HAP-1 (cell line): ENCODE measurements at regions not wholly inside any gene's neighbourhood (a gene's known extent, or its start where the extent isn't known, plus 50 kb on each side); places are given as distances from the start of the nearest gene placed in this dataset.
"Not testable (repeated sequence)": the region's sequence is repeated elsewhere in the genome, so short reads cannot be mapped to it uniquely, and the experiment has no call there.

Experiments used
- DNase-seq, 2 experiments: peaks; one replicate each; pipeline ENCODE4 v3.0.0-alpha.2; 2016 to 2020; ENCODE audit warnings: low spot score in 2 of 2
- H3K27me3 ChIP-seq: fragments of 250-450 bp; sonication (Bioruptor Pico); 2 replicates; pipeline ENCODE4 v1.5.1; 2020; ENCODE audit warnings: low read depth, mild to moderate bottlenecking, moderate library complexity
- H3K36me3 ChIP-seq: fragments of 250-450 bp; sonication (Bioruptor Pico); replicated peaks from 2 replicates; pipeline ENCODE4 v1.5.1; 2020; ENCODE audit warnings: mild to moderate bottlenecking
- H3K4me1 ChIP-seq: fragments of 250-450 bp; sonication (Bioruptor Pico); 2 replicates; pipeline ENCODE4 v1.5.1; 2020; ENCODE audit warnings: mild to moderate bottlenecking
- H3K4me3 ChIP-seq: fragments of 250-450 bp; sonication (Bioruptor Pico); 2 replicates; pipeline ENCODE4 v1.5.1; 2020; ENCODE audit warnings: mild to moderate bottlenecking, moderate library complexity
- H3K9me3 ChIP-seq: fragments of 250-450 bp; sonication (Bioruptor Pico); 2 replicates; pipeline ENCODE4 v1.5.1; 2020; ENCODE audit warnings: mild to moderate bottlenecking, moderate library complexity
- in situ Hi-C: fragments of 300-500 bp; cut with MboI; formaldehyde crosslinking; loops from 3 replicates; pipeline ENCODE4 v1.14.3; 2020; ENCODE audit warnings: low sequenced_read_pairs, inconsistent platforms, mixed read lengths

DNA sequence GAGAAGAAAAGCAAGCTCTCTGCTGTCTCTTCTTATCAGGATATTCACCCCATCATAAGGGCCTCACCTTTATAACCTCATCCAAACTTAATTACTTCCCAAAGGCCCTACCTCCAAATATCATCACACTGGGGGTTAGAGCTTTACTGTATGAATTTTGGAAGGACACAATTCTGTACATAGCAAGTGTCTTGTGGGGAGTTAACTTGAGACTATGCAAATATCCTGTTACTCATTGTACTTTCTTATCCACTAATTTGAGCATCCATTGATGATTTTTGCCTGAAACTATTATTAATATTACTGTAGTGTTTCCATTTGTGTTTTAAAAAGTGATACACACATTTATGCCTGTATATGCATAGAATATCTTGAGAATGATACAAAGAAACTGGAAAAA, 129.1 kb upstream of the IVNS1ABP start:
- H3K4me3 ChIP-seq = no peak overlapping the region
- no peaks in the 10 kb centered on the region for H3K36me3 ChIP-seq
- H3K9me3 ChIP-seq = no peaks in the 10 kb centered on the region
- H3K27me3 ChIP-seq = no peaks in the 10 kb centered on the region
- in situ Hi-C loops = no loop called here
- DNase-seq = no peak
- H3K4me1 ChIP-seq = peaks cover 21% of the 10 kb centered on the region

DNA sequence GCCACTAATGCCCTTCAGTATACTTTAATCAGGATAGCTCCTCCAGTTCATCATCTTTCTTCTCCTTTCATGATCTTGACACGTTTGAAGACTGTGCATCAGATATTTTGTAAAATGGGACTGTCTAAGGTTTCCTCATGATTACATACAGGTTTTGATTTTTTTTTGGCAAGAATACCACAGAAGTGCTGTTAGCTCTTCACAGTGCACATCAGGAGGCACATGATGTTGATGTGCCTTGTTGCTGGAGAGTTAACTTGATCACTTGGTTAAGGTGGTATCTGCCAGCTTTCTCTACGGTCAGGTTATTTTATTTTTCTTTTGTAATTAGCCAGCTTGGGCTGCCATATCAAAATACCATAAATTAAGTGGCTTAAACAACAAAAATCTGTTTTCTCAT, 128.6 kb upstream of the IVNS1ABP start:
- Histone ChIP-seq H3K27me3 (no peaks in the 10 kb centered on the region), H3K9me3 (no peaks in the 10 kb centered on the region), H3K4me3 (no peak overlapping the region), H3K36me3 (no peaks in the 10 kb centered on the region), H3K4me1 (peaks cover 21% of the 10 kb centered on the region)
- in situ Hi-C loops = no loop called here
- no peak for DNase-seq

DNA sequence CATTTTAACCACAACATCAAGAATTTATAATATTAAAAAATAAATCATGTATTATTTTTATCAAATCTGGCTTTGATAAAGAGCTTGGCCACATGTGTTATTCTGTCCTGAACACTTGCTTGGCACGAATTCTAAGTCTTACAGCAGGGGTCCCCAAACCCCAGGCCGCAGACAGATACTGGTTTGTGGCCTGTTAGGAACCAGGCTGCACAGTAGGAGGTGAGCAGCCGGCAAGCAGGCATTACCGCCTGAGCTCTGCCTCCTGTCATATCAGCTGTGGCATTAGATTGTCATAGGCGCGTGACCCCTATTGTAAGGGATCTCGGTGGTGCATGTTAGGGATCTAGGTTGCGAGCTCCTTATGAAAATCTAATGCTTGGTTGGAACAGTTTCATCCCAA, 127.6 kb upstream of the IVNS1ABP start:
- Histone ChIP-seq H3K36me3 (no peaks in the 10 kb centered on the region), H3K27me3 (no peaks in the 10 kb centered on the region), H3K4me3 (no peak overlapping the region), H3K9me3 (no peaks in the 10 kb centered on the region), H3K4me1 (peaks cover 21% of the 10 kb centered on the region)
- in situ Hi-C loops = no loop called here
- no peak for DNase-seq

DNA sequence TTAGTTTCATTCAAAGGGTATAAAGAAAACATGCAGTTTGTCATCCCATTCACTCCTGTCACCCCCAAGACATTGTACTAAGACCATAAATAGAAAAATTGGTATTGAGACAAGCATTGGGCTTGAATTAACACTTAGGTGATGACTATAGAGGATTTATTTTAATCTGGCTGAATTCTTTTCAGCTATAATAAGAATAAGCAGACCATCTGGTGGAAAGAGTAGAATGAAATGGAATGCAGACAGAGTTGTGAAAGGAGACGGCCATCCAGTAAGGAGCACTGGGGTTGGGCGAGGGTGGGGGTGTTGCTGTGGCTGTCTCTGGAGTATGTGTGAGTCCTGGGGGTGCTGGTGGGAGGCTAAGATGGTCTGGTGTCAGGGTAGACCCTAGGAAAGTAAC, 125.0 kb upstream of the IVNS1ABP start:
- in situ Hi-C loops = no loop called here

DNA sequence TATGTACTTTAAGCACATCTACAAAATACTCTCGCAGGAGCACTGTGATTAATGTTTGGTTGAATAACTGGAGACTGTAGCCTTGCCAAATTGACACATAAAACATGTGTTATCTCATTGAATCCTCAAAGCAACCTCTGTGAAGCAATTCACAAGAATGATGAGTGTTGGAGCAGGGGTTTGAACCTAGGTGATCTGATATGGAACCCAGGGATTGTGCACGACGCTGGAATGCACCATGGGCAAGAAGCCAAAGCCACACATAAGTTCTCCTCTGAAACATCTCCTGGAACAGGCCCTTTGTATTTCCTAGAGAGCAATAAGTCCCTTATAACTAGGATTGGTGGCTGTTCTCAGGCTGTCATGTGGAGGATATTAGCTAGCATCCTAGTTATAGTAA, 124.6 kb upstream of the IVNS1ABP start:
- Histone ChIP-seq H3K27me3 (no peaks in the 10 kb centered on the region), H3K4me3 (no peak overlapping the region), H3K36me3 (no peaks in the 10 kb centered on the region), H3K4me1 (peaks cover 11% of the 10 kb centered on the region), H3K9me3 (no peaks in the 10 kb centered on the region)
- DNase-seq = peak; percentile 32 to 54
- in situ Hi-C loops = no loop called here

More for the DNA sequence above, 125.0 kb upstream of the IVNS1ABP start:
- peak; percentile 25 to 42 for DNase-seq
- Histone ChIP-seq H3K27me3 (no peaks in the 10 kb centered on the region), H3K4me1 (peaks cover 11% of the 10 kb centered on the region), H3K9me3 (no peaks in the 10 kb centered on the region), H3K4me3 (no peak overlapping the region), H3K36me3 (no peaks in the 10 kb centered on the region)

DNA sequence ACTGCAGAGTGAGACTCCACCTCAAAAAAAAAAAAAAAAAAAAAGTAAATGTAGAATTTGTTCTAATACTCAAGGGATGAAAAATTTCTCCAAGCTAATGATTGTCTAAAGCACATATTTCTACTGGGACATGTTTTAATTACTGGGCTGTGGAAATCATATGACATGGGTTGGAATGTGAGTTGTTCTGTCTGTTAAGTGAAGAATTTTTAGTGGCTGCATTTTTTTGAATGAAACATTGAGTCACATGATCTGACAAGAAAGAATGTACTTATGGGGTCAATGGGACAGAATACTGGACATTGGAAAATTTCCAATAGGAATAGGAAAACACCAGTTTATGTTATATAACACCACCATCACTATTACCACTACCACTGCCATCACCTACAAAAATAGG, 123.8 kb upstream of the IVNS1ABP start:
- no peak overlapping the region for H3K4me3 ChIP-seq
- peaks cover 11% of the 10 kb centered on the region for H3K4me1 ChIP-seq
- in situ Hi-C loops = no loop called here
- H3K36me3 ChIP-seq = no peaks in the 10 kb centered on the region
- no peak for DNase-seq
- no peaks in the 10 kb centered on the region for H3K27me3 ChIP-seq
- H3K9me3 ChIP-seq = no peaks in the 10 kb centered on the region

DNA sequence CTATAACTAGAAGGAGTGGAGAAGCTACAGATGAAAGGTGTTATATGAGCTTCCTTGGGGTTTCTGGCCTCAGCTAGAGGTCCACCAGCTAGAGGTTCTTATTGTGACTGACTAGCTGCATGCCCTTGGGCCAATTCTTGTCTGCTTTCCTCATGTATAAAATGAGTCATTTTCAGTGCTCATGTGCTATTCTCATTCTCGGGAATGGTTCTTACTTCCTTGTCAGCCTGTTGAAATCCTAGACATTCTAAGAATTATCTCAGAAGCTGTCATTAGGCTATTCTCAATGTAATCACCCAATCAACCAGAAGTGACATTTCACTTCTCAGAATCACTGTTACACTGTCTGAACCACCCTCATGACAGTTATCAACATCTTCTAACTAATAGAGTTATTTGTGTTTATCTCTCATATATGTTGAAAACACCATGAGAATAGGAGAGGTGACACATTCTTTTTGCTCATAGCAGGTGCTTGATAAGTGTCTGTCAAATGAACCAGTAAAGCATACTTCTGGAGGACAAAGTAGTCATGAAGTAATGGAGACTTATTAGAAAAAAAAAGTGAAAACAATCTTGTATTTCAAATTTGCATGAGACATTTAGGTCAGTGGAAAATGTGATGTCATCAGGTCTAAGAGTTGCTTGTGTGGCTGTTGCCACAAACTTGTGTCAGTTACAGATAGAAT, 122.8 kb upstream of the IVNS1ABP start:
- Histone ChIP-seq H3K27me3 (no peaks in the 10 kb centered on the region), H3K36me3 (no peaks in the 10 kb centered on the region), H3K9me3 (no peaks in the 10 kb centered on the region), H3K4me3 (no peak overlapping the region), H3K4me1 (peaks cover 11% of the 10 kb centered on the region)
- no peak for DNase-seq
- in situ Hi-C loops = no loop called here

DNA sequence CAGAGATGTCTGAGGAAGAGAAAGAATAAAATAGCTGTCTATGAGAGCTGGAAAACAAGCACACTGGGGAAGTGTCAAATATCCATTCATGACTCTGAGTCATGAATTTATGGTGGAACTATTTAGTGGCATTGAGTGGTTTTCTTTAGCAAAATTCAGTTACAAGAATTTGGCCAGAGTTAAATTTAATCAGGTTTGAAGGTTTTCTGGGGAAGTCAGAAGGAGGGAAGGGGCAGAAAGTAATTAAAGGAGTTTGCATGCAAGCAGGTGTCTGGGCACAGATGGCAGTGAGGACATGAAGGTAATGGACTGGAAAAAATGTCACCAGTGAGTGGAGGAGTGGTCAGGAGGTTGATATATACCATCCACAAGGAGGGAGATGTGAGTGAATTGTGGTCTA, 121.9 kb upstream of the IVNS1ABP start:
- no peak for DNase-seq
- Histone ChIP-seq H3K36me3 (no peaks in the 10 kb centered on the region), H3K27me3 (no peaks in the 10 kb centered on the region), H3K4me1 (peaks cover 11% of the 10 kb centered on the region), H3K9me3 (no peaks in the 10 kb centered on the region), H3K4me3 (no peak overlapping the region)
- in situ Hi-C loops = no loop called here

DNA sequence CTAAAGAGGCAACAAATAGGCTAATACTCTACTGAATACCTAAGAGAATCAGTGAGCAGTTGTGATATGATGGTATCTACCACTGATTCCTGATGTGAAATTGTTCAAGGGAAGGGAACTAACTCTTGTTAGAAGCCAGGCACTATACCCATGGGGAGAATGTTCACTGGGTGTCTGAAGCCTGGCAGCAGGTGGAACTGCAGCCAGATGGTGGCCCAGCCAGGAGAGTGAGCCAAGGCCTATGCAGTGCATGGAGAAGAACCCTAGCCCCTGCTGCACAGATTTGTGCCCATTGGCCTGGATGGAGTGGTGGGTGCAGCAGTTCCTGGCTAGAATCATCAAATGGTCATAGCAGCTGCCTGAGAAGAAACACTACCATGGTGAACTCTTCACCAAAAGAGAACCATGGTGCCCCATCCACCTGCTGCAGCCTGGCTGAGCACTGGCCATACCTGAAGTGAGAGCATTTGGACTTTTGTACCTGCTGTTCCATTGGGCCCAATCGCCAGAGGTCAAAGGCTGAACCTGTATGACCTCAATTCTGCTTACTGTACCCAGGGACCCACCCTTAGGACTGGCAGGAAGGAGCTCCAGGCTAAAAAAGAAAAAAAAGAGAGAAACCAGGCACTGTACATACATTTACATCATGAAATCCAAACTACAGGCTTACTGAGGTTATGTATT, 118.8 kb upstream of the IVNS1ABP start:
- Histone ChIP-seq H3K4me3 (no peak overlapping the region), H3K27me3 (no peaks in the 10 kb centered on the region), H3K36me3 (no peaks in the 10 kb centered on the region), H3K9me3 (no peaks in the 10 kb centered on the region), H3K4me1 (no peaks in the 10 kb centered on the region)
- DNase-seq = no peak
- in situ Hi-C loops = no loop called here

DNA sequence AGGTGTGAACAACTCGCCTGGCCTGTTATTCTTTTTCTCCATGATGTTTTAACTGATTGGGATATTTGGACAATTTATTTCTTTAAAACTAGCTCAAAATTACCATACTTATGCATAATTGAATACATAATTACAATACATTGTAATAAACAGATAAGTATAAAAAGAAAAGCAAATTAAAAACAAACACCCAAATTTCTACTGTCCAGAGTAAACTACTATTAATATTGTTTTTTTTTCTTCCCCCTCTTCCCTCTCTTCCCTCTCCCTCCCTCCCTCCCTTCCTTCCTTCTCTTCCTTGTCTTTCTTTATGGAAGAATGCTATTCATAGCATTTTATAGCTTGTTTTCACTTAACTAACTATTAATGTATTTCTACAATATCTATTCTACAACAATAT, 117.7 kb upstream of the IVNS1ABP start:
- no peak overlapping the region for H3K4me3 ChIP-seq
- H3K27me3 ChIP-seq = no peaks in the 10 kb centered on the region
- DNase-seq = no peak
- H3K4me1 ChIP-seq = no peaks in the 10 kb centered on the region
- in situ Hi-C loops = no loop called here
- H3K9me3 ChIP-seq = no peaks in the 10 kb centered on the region; the same call in 1 of the 2 replicates
- no peaks in the 10 kb centered on the region for H3K36me3 ChIP-seq

DNA sequence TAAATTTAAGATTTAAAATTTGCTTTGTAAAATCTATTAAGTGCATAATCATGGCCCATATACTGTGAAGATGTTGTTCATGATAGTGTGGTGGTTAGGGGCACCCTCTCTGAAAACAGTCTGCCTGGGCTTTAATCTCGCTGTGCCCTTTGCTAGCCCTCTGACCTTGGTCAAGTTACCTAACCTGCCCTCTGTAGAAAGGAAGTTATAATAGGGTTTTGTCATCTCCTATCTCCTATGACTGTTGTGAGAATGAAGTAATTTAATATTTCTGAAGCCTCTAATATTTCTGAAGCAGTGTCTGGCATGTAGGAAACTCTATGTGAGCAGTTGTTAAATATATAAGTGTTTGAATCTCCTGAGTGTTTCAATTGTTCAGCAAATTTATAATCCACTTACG, 116.6 kb upstream of the IVNS1ABP start:
- no peaks in the 10 kb centered on the region for H3K27me3 ChIP-seq
- no peak for DNase-seq
- H3K4me3 ChIP-seq = no peak overlapping the region
- H3K36me3 ChIP-seq = no peaks in the 10 kb centered on the region
- no peaks in the 10 kb centered on the region for H3K4me1 ChIP-seq
- H3K9me3 ChIP-seq = no peaks in the 10 kb centered on the region; the same call in 1 of the 2 replicates
- in situ Hi-C loops = no loop called here

DNA sequence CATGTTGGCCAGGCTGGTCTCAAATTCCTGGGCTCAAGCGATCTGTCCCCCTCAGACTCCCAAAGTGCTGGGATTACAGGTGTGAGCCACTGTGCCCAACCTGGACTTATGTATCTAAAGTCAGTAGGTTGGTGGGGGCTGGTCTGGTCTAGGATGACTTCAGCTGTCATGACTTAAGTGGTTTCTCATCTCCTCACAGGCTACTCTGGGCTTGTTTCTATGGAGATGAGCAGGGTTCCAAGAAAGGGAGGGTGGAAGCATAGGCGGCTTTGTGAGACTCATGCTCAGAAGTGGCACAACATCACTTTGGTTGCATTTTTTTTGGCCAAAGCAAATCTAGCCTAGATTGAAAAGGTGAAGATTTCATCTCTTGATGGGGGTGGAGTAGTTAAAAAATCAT, 115.9 kb upstream of the IVNS1ABP start:
- in situ Hi-C loops = no loop called here
- H3K36me3 ChIP-seq = no peaks in the 10 kb centered on the region
- no peaks in the 10 kb centered on the region; the same call in 1 of the 2 replicates for H3K9me3 ChIP-seq
- no peak overlapping the region for H3K4me3 ChIP-seq
- no peaks in the 10 kb centered on the region for H3K4me1 ChIP-seq
- no peaks in the 10 kb centered on the region for H3K27me3 ChIP-seq
- no peak for DNase-seq

DNA sequence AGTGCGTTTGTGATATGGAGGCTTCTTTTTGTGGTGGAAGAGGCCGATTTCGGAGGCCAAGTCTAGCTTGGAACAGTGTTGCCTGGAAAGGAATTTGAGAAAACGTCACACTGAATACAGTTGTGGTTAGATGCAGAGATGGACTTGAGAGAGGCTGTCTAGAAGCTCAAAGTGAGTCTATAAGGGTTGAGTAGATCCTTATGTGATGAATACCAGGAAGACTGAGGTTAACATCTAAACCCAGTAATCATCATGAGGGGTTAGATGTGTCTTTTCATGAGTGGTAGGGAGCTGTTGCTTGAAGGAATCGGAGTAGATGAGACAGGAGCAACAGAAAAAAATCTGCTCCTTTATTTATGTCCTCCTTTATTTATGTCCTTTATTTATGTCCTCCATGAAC, 114.6 kb upstream of the IVNS1ABP start:
- no peak for DNase-seq
- Histone ChIP-seq H3K4me3 (no peak overlapping the region), H3K36me3 (no peaks in the 10 kb centered on the region), H3K4me1 (no peaks in the 10 kb centered on the region; the same call in 1 of the 2 replicates), H3K9me3 (no peaks in the 10 kb centered on the region; the same call in 1 of the 2 replicates), H3K27me3 (no peaks in the 10 kb centered on the region)
- in situ Hi-C loops = no loop called here

DNA sequence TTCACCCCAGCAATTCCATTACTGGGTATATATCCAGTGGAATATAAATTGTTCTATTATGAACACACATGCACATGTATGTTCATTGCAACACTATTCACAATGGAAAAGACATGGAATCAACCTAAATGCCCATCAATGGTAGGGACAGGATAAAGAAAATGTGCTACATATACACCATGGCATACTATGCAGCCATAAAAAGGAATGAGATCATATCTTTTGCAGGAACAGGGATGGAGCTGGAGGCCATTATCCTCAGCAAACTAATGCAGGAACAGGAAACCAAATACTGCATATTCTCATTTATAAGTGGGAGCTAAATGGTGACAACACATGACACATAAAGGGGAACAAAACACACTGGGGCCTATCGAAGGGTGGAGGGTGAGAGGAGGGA, 112.6 kb upstream of the IVNS1ABP start:
- H3K36me3 ChIP-seq, H3K4me3 ChIP-seq, DNase-seq, in situ Hi-C loops, H3K4me1 ChIP-seq, H3K9me3 ChIP-seq, H3K27me3 ChIP-seq: not testable (repeated sequence)
